ENCODE measurements at regions not wholly inside any gene's neighbourhood (a gene's known extent, or its start where the extent isn't known, plus 50 kb on each side); places are given as distances from the start of the nearest gene placed in this dataset.

GRCh38 chr5:167895899-167896659 is 395.4 kb upstream of the WWC1 start:
- no peak for DNase-seq

- DNase-seq, result no peak
These were observed 394.6 kb upstream of the WWC1 start for GRCh38 chr5:167896814-167897213.

GRCh38 chr5:167897371-167897770 is 394.1 kb upstream of the WWC1 start:
- no peak for DNase-seq

GRCh38 chr5:167898361-167899042 is 392.9 kb upstream of the WWC1 start:
- no peak for DNase-seq

DNA sequence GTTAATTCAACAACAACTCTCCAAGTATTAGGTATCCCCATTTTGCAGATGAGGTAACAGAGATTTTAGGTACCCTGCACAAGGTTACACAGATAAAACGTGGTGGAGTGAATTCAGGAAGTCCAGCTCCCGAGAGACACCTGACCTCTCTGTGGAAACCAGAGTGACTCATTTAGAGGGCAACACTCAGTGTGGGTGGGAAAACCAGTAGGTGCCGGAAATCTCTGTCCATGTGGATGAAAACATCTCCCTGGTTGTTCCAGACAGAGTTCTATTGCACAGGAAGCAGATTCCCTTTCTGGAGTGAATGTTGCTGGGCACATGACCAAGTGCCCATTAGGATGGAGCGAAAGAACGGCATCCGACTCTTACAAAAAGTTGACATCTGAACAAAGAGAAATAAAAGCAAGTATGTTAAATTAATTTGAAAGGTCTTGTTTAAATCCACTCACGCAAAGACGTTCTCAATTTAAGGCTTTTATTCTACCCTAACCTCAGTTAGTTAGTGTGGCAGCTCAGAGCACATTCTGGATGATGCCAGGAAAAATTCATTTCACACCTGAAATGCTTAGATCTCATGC is 391.9 kb upstream of the WWC1 start:
- no peak for DNase-seq

DNA sequence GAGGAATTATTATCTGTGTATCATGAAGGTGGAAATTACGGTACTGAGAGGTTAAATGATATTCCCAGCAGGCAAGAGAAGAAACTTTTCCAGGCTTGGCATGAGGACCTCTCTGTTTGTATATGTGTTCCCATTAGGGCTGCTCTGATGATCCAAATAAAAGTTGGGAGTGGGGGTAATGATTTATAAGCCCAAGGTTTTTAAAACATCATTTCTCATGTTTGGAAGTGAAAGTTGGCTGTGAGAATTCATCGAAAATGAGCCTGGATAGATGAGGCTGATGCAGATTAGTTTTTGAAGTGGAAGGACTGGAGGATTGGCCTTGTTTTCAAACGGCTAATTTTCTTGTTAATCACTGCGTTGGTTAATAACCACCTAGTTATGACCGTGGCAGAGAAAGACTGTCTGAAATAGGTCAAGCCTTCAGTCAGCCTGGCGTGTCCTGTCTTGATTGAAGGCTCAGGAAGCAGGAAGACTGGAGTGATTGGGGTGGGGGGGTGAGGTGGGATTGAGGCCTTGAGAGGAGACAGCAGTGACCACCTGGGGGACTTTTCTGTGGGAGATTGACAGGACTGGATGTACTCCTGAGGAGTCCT is 391.0 kb upstream of the WWC1 start:
- no peak for DNase-seq

DNA sequence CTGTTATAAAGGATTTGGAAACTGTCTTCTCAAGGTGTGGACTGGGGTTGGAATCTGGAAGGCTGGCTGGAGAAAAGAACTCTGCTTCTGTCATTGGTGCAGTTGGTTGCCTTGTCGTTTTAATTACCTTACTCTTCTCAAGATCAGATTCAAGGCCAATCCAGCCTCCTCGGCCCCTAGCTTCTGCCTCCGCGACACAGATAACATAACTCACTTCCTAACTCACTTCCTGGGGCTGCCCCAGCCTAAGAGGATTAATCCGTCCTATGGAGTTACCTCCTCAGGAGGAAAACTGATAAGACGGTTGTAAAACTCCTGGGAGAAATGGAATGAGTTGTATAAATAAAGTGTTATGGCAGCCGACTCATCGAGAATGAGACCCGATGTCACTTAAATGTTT is 389.1 kb upstream of the WWC1 start:
- DNase-seq, result no peak

DNA sequence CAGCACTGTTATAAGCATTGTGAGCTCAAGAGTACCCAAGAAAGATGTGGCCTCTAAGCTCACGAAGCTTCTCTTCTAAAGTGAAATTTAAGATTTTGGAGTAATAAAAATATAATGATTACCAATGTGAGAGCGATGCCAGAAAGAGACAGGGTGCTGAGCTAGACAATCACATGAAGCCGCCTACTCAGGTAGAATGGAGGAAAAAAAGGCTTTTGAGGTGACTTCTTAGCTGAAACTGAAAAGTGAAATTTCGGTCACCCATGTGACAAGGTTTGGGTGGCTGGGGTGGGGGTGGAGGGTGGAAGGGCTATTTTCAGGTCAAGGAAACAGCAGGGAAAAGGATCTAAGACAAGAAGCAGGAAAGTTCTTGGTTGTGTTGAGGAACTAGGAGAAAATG is 388.2 kb upstream of the WWC1 start:
- no peak for DNase-seq

DNA sequence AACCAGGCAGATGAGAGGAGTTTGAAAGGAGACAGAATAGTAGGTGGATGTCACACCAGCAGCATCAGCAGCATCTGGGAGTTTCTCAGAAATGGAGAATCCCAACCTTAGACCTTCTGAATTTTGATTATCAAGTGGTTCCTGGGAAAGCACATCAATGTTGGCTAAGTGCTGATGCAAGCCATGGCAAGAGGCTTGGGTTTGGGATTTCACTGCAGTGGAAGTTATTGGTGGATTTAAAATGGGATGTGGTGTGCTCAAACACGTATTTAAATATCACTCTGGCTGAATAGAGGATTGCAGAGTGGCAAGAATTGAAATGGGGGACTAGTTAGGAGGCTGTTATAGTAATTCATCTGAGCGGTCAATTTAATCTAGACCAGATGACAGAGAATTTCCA is 387.8 kb upstream of the WWC1 start:
- no peak for DNase-seq

GRCh38 chr5:167905919-167906853 is 385.3 kb upstream of the WWC1 start:
- DNase-seq, result no peak

DNA sequence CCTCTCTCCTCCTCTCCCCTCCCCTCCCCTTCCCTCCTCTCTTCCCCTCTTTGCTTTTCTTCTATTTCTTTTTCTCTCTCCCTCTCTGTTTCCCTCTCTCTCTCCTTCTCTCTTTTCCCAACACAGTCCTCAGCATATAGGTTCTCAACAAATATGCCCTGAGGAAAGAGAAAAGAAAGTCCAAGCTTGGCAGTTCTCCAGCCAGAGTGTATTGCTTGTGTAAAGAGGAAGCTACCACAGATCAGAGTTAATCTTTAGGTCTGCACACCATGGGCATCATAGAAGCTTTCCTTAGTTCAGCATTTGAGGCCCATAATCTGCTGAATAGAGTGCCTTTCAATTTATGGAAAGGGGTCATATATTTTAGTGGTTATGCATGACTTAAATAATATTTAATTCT is 382.8 kb upstream of the WWC1 start:
- DNase-seq, result no peak

DNA sequence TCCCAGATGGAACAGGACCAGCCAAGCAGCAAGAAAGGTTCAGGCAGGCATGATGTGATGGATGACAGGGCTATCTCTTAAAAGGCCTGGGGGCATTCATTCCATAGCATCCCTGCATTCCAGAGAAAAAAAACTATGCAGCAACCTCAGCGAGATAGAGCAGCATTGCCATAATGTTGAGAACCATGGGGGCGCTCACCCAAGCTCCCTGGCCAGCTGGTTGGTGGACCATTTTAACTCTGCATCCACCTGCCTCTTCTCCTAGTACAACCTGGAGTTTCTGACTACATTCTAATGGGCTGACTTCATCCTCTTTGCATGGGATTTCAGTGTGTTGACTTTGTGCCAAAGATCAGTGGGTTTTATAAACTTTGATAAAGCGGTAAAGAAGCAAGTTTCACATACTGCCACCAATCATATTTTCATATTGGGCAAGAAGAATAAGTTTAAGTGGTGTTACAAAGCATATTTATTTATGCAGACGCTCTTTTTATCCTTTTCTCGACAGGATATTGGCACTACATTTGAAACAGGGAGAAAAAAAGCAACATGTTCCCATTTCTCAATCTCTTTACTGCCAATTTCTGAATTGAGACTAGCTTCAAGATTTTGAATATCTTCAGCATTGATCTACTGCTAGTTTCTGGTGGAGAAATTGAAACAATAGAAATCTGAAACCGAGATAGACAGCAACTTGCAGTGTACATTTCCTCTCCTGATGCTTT is 378.3 kb upstream of the WWC1 start:
- no peak for DNase-seq

DNA sequence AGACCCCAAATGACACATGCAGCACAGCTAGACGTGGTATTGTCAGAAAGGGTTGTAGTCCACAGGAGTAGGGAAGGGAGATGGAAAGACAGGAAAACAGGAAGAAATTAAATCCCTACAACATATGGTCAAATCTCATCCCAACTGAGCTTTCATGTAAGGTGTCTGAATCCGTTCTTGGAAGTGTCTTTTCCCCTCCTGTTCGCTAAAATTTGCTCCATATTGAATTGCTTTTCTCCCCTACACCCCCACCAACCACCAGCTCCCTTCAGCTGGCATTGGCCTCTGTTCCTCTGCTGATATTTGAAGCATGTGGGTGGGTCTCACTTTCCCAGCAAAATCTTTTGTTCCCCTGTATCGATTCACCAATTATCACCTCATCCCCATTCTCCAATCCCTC is 376.2 kb upstream of the WWC1 start:
- no peak for DNase-seq

- no peak for DNase-seq
These were observed 375.2 kb upstream of the WWC1 start for GRCh38 chr5:167916261-167916691.

DNA sequence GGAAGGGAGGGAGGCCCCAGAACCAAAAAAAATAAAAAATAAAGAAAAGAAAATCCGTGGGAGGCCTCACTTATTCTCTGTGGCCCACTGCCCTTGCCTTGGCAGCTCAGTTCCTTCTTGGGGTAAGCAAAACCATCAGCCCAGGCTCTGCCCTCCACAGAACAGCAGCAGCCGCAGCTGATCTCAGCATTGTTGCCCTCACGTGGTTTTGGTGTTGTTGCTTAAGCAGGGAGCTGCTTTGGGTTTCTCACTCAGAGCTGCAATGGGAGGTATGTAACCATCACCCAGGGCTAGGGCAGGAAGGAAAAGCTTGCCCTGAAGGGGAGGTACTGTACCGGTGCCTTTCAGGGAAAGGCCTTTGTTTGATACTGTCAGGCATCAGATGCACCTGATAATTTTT is 374.7 kb upstream of the WWC1 start:
- no peak for DNase-seq

- DNase-seq, result no peak
These were observed 373.1 kb upstream of the WWC1 start for GRCh38 chr5:167918184-167918812.

- no peak for DNase-seq
These were observed 372.5 kb upstream of the WWC1 start for GRCh38 chr5:167918813-167919483.

GRCh38 chr5:167920589-167920988 is 370.9 kb upstream of the WWC1 start:
- no peak for DNase-seq

DNA sequence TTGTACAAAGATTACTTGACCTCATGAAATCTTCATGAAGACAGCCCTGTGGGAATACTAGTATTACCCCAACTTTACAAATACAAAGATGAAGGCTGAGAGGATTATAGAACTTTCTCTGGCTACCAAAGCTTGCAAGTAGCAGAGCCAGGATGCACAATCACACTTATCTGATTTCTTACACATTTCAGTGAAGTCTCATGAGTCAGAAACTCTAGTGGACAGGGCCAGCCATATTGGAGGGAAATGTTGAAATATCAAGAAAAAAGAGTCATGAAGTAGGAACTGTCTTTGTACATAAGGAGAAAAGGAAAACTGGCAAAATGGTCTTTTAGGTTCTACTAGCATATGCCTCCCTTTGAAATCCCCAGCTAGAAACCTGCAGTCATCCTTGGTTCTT is 369.6 kb upstream of the WWC1 start:
- DNase-seq, result no peak

DNA sequence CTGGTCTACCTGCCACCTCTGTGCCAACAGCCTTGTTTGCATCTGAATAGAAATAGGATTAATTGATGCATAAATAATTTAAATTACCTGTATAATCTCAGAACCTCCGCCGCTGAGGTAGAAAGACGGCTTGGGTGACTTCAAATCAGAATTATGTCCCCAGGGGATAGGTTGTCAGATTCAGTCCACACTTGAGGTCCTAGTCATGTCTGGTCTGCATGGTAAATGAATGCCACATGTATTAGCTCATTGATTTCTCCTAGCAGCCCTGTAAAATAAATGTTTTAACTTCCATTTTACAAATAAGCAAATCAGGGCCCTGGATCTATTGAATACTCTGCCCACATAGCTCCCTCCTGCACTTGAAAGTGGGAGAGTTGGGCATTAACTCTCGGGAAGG is 368.0 kb upstream of the WWC1 start:
- DNase-seq, result no peak

DNA sequence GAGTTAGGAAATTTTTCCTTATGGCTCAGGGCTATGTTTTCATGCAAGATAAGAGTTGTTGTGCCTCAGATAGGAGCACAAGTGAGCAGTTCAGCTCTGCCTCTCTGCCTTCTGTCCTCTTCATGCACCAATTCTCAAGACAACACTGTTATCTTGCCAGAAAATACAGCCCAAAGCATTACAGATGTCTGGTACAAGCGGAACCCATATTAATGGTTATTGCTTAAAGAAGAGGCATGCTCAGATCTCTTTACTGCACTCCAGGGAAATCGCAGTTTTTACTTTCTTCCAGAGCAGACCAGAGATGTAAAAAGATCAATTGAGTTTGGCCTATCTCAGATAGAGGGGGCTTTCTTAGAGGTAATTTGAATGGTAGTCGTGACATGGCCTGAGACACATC is 361.6 kb upstream of the WWC1 start:
- no peak for DNase-seq

Measured in NCI-H1436 (cell line).